Skeletal muscle tissue (tissue), 3 donors: ENCODE measurements at regions not wholly inside any gene's neighbourhood (a gene's known extent, or its start where the extent isn't known, plus 50 kb on each side); places are given as distances from the start of the nearest gene placed in this dataset.
"Not testable (repeated sequence)": the region's sequence is repeated elsewhere in the genome, so short reads cannot be mapped to it uniquely, and the experiment has no call there.

Source experiments
- H3K27ac ChIP-seq: one replicate; pipeline ENCODE4 v1.7.0; 2013; ENCODE audit warnings: mild to moderate bottlenecking, low read depth, low read length, inconsistent platforms
- H3K27me3 ChIP-seq, 3 donors: one replicate each; pipeline ENCODE4 v1.7.0; 2013; ENCODE audit warnings: low read length in 3 of 3; ENCODE audit not compliant: control insufficient read depth in 3 of 3, insufficient read depth in 3 of 3
- H3K36me3 ChIP-seq, 3 donors: one replicate each; pipeline ENCODE4 v1.7.0; 2013; ENCODE audit warnings: low read length in 3 of 3; ENCODE audit not compliant: control insufficient read depth in 3 of 3, insufficient read depth in 3 of 3
- H3K4me1 ChIP-seq, 3 donors: one replicate each; pipeline ENCODE4 v1.7.0; 2013; ENCODE audit warnings: low read length in 3 of 3, mild to moderate bottlenecking in 3 of 3; ENCODE audit not compliant: control insufficient read depth in 3 of 3, insufficient read depth in 3 of 3
- H3K4me3 ChIP-seq, 3 donors: one replicate each; pipeline ENCODE4 v1.7.0; 2013; ENCODE audit warnings: low read length in 3 of 3
- H3K9ac ChIP-seq, 3 donors: one replicate each; pipeline ENCODE4 v1.7.0; 2013; ENCODE audit warnings: low read length in 3 of 3, mild to moderate bottlenecking in 3 of 3, moderate library complexity in 2 of 3, low read depth in 1 of 3
- H3K9me3 ChIP-seq, 3 donors: one replicate each; pipeline ENCODE4 v1.7.0; 2013; ENCODE audit warnings: low read length in 3 of 3; ENCODE audit not compliant: control insufficient read depth in 3 of 3
- donor health status: Osteomylitis.

- Histone ChIP-seq H3K27ac (no peak overlapping the region), H3K9me3 (no peaks in the 10 kb centered on the region), H3K9ac (no peak overlapping the region), H3K4me1 (no peaks in the 10 kb centered on the region), H3K36me3 (no peaks in the 10 kb centered on the region), H3K27me3 (no peaks in the 10 kb centered on the region), H3K4me3 (no peak overlapping the region)
These were observed 72.7 kb upstream of the SLIT2 start for GRCh38 chr4:20178902-20179576.

- Histone ChIP-seq H3K27me3 (no peaks in the 10 kb centered on the region), H3K27ac (no peak overlapping the region), H3K4me1 (no peaks in the 10 kb centered on the region), H3K4me3 (no peak overlapping the region), H3K9ac (no peak overlapping the region), H3K9me3 (no peaks in the 10 kb centered on the region), H3K36me3 (no peaks in the 10 kb centered on the region)
These were observed 74.8 kb upstream of the SLIT2 start for GRCh38 chr4:20176881-20177280.

- H3K36me3 ChIP-seq: no peaks in the 10 kb centered on the region
These were observed 79.5 kb upstream of the SLIT2 start for GRCh38 chr4:20172070-20172760.

GRCh38 chr4:20166544-20166943 lies 85.2 kb upstream of the SLIT2 start:
- Histone ChIP-seq H3K4me1 (no peaks in the 10 kb centered on the region), H3K27me3 (no peaks in the 10 kb centered on the region), H3K9me3 (no peaks in the 10 kb centered on the region), H3K27ac (no peak overlapping the region), H3K4me3 (no peak overlapping the region), H3K9ac (no peak overlapping the region), H3K36me3 (no peaks in the 10 kb centered on the region)

More at GRCh38 chr4:20172070-20172760, 79.5 kb upstream of the SLIT2 start:
- Histone ChIP-seq H3K4me3 (no peak overlapping the region), H3K27me3 (no peaks in the 10 kb centered on the region), H3K9me3 (no peaks in the 10 kb centered on the region), H3K9ac (no peak overlapping the region), H3K4me1 (no peaks in the 10 kb centered on the region), H3K27ac (no peak overlapping the region)

GRCh38 chr4:20159516-20159915 lies 92.2 kb upstream of the SLIT2 start:
- Histone ChIP-seq H3K9me3 (no peaks in the 10 kb centered on the region), H3K27me3 (no peaks in the 10 kb centered on the region), H3K4me3 (no peak overlapping the region), H3K9ac (no peak overlapping the region), H3K27ac (no peak overlapping the region), H3K36me3 (no peaks in the 10 kb centered on the region), H3K4me1 (no peaks in the 10 kb centered on the region)

GRCh38 chr4:20158195-20158594 lies 93.5 kb upstream of the SLIT2 start:
- no peak overlapping the region for H3K9ac ChIP-seq
- H3K27ac ChIP-seq: no peak overlapping the region

GRCh38 chr4:20151436-20151835 lies 100.3 kb upstream of the SLIT2 start:
- Histone ChIP-seq H3K4me1 (no peaks in the 10 kb centered on the region), H3K36me3 (no peaks in the 10 kb centered on the region), H3K27me3 (no peaks in the 10 kb centered on the region), H3K9ac (no peak overlapping the region), H3K27ac (no peak overlapping the region), H3K9me3 (peaks cover 0 to 2% (median 0%) of the 10 kb centered on the region in 3 donors), H3K4me3 (no peak overlapping the region)

More at GRCh38 chr4:20158195-20158594, 93.5 kb upstream of the SLIT2 start:
- Histone ChIP-seq H3K36me3 (no peaks in the 10 kb centered on the region), H3K27me3 (no peaks in the 10 kb centered on the region), H3K9me3 (no peaks in the 10 kb centered on the region), H3K4me3 (no peak overlapping the region), H3K4me1 (no peaks in the 10 kb centered on the region)

GRCh38 chr4:20149143-20149542 lies 102.6 kb upstream of the SLIT2 start:
- H3K4me1 ChIP-seq, H3K27me3 ChIP-seq, H3K36me3 ChIP-seq, H3K4me3 ChIP-seq, H3K9me3 ChIP-seq, H3K27ac ChIP-seq, H3K9ac ChIP-seq: not testable (repeated sequence)

- Histone ChIP-seq H3K4me1 (no peaks in the 10 kb centered on the region), H3K36me3 (no peaks in the 10 kb centered on the region)
These were observed 114.5 kb upstream of the SLIT2 start for GRCh38 chr4:20137176-20137575.

GRCh38 chr4:20127626-20128025 lies 124.1 kb upstream of the SLIT2 start:
- Histone ChIP-seq H3K27ac (no peak overlapping the region), H3K27me3 (no peaks in the 10 kb centered on the region), H3K4me1 (no peaks in the 10 kb centered on the region), H3K36me3 (no peaks in the 10 kb centered on the region), H3K9ac (no peak overlapping the region), H3K9me3 (no peaks in the 10 kb centered on the region), H3K4me3 (no peak overlapping the region)

More at GRCh38 chr4:20137176-20137575, 114.5 kb upstream of the SLIT2 start:
- Histone ChIP-seq H3K4me3 (no peak overlapping the region), H3K9ac (no peak overlapping the region), H3K9me3 (no peaks in the 10 kb centered on the region), H3K27me3 (no peaks in the 10 kb centered on the region), H3K27ac (no peak overlapping the region)
